ENCODE measurements at regions not wholly inside any gene's neighbourhood (a gene's known extent, or its start where the extent isn't known, plus 50 kb on each side); places are given as distances from the start of the nearest gene placed in this dataset.

DNA sequence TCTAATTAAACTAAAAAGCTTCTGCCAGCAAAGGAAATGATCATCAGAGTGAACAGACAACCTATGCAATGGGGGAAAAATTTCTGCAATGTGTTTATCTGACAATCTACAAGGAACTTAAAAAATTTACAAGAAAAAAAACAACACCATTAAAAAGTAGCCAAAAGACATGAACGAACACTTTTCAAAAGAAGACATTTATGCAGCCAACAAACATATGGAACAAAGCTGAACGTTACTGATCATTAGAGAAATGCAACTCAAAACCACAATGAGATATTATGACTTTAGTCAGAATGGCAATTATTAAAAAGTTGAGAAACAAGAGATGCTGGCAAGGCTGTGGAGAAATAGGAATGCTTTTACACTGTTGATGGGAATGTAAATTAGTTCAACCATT lies 530.4 kb upstream of the DAB2 start:
- H3K27ac ChIP-seq (ENCODE audit: low read depth, low read length), result no peak overlapping the region
- H3K9ac ChIP-seq (ENCODE audit: low read depth, low read length), result no peak overlapping the region
- H3K4me1 ChIP-seq (ENCODE audit: insufficient read depth, low read length), result no peaks in the 10 kb centered on the region
- H3K9me3 ChIP-seq (ENCODE audit: insufficient read depth, low read depth, low read length), result no peaks in the 10 kb centered on the region
- no peaks in the 10 kb centered on the region for H3K36me3 ChIP-seq (ENCODE audit: insufficient read depth, low read length)
- 93% methylated on average over 2 of the region's 2 CpGs for WGBS
- H3K27me3 ChIP-seq (ENCODE audit: insufficient read depth, low read length), result no peaks in the 10 kb centered on the region
- no peak overlapping the region for H3K4me3 ChIP-seq (ENCODE audit: low read length)

DNA sequence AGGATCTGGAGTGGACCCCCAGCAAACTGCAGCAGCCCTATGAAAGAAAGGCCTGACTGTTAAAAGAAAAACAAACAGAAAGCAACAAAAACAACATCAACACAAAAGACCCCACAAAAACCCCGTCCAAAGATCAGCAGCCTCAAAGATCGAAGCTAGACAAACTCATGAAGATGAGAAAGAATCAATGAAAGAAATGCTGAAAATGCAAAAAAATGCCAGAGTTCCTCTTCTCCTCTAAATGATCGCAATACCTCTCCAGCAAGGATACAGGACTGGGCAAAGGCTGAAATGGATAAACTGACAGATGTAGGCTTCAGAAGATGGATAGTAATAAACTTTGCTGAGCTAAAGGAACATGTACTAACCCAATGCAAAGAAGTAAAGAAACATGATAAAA lies 526.3 kb upstream of the DAB2 start:
- Histone ChIP-seq H3K4me1 (ENCODE audit: insufficient read depth, low read length) (no peaks in the 10 kb centered on the region), H3K27ac (ENCODE audit: low read depth, low read length) (no peak overlapping the region), H3K36me3 (ENCODE audit: insufficient read depth, low read length) (no peaks in the 10 kb centered on the region), H3K9me3 (ENCODE audit: insufficient read depth, low read depth, low read length) (no peaks in the 10 kb centered on the region), H3K27me3 (ENCODE audit: insufficient read depth, low read length) (no peaks in the 10 kb centered on the region), H3K4me3 (ENCODE audit: low read length) (no peak overlapping the region), H3K9ac (ENCODE audit: low read depth, low read length) (no peak overlapping the region)
- WGBS, result 95% methylated on average over 3 of the region's 3 CpGs

DNA sequence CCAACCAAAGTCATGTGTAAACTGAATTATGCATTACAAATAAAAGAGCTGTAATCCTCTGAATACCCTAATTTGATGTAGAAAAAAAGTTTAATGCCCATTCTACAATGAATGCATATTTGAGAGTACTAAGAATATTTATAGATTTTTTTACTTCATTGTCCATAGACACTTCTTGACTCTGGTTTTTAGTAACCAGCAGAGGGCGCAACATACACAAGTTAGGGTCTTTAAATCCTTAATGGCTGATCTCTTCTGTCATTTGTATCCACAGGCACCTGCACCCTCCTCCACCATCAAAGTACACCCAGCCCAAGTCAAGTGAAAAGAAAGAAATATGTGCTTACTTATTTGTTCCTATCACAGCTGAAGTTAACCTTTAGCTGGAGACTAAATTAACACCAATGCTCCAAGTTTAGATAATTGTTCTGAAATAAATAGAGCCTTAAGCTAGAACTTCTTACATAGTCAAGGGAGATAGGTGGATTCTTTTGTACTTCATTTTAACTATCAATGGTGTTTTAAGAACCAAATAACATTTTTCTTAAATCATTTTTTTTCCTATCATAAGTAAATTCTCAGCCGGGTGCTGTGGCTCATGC lies 524.2 kb upstream of the DAB2 start:
- 50% methylated on average over 2 of the region's 2 CpGs for WGBS
- no peak overlapping the region for H3K4me3 ChIP-seq (ENCODE audit: low read length)
- no peaks in the 10 kb centered on the region for H3K9me3 ChIP-seq (ENCODE audit: insufficient read depth, low read depth, low read length)
- H3K27me3 ChIP-seq (ENCODE audit: insufficient read depth, low read length), result no peaks in the 10 kb centered on the region
- H3K36me3 ChIP-seq (ENCODE audit: insufficient read depth, low read length), result no peaks in the 10 kb centered on the region
- no peaks in the 10 kb centered on the region for H3K4me1 ChIP-seq (ENCODE audit: insufficient read depth, low read length)
- H3K27ac ChIP-seq (ENCODE audit: low read depth, low read length), result no peak overlapping the region
- no peak overlapping the region for H3K9ac ChIP-seq (ENCODE audit: low read depth, low read length)

DNA sequence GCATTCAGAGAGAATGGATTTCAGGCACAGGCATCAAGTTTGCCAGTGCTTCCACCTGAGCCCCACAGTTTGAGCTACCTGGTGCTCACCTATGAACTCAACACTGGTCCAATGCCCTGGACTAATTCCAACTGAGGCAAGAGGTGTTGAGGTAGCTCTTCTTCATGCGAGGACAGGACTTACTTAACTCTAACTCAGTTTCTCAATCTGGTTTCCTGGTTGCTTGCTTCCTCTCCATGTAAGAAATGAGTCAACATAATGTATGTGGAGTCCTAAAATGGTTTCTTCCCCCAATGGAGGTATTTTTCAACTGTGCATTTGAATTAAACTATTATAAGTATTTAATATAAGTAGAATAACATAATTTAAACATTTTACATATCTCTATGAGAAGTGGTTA lies 523.6 kb upstream of the DAB2 start:
- no peak overlapping the region for H3K9ac ChIP-seq (ENCODE audit: low read depth, low read length)
- H3K4me3 ChIP-seq (ENCODE audit: low read length), result no peak overlapping the region
- no peaks in the 10 kb centered on the region for H3K4me1 ChIP-seq (ENCODE audit: insufficient read depth, low read length)
- no peaks in the 10 kb centered on the region for H3K36me3 ChIP-seq (ENCODE audit: insufficient read depth, low read length)
- 100% methylated on average over 1 of the region's 1 CpG for WGBS
- H3K27me3 ChIP-seq (ENCODE audit: insufficient read depth, low read length), result no peaks in the 10 kb centered on the region
- no peaks in the 10 kb centered on the region for H3K9me3 ChIP-seq (ENCODE audit: insufficient read depth, low read depth, low read length)
- no peak overlapping the region for H3K27ac ChIP-seq (ENCODE audit: low read depth, low read length)

DNA sequence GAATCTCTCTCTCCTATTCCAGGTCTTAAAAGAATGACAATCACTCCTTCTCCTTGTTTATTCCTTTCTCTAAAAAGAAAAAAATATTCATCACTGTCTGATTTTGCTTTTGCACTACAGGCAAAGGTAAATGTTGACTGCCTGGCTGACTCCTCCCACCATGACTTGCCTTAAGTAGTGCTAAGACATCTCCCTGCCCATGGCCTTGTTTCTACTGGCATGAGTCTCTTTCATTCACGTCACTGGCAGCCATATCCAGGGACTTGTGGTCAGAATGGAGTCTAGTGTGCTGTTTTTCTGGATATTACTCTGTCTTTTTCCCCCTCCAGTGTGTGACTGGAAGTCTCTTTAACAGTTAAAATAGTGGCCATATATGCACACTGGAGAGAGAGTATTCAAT lies 522.9 kb upstream of the DAB2 start:
- 75% methylated on average over 1 of the region's 1 CpG for WGBS
- H3K9ac ChIP-seq (ENCODE audit: low read depth, low read length), result no peak overlapping the region
- H3K27me3 ChIP-seq (ENCODE audit: insufficient read depth, low read length), result no peaks in the 10 kb centered on the region
- H3K36me3 ChIP-seq (ENCODE audit: insufficient read depth, low read length), result no peaks in the 10 kb centered on the region
- no peaks in the 10 kb centered on the region for H3K9me3 ChIP-seq (ENCODE audit: insufficient read depth, low read depth, low read length)
- H3K27ac ChIP-seq (ENCODE audit: low read depth, low read length), result no peak overlapping the region
- no peak overlapping the region for H3K4me3 ChIP-seq (ENCODE audit: low read length)
- no peaks in the 10 kb centered on the region for H3K4me1 ChIP-seq (ENCODE audit: insufficient read depth, low read length)

DNA sequence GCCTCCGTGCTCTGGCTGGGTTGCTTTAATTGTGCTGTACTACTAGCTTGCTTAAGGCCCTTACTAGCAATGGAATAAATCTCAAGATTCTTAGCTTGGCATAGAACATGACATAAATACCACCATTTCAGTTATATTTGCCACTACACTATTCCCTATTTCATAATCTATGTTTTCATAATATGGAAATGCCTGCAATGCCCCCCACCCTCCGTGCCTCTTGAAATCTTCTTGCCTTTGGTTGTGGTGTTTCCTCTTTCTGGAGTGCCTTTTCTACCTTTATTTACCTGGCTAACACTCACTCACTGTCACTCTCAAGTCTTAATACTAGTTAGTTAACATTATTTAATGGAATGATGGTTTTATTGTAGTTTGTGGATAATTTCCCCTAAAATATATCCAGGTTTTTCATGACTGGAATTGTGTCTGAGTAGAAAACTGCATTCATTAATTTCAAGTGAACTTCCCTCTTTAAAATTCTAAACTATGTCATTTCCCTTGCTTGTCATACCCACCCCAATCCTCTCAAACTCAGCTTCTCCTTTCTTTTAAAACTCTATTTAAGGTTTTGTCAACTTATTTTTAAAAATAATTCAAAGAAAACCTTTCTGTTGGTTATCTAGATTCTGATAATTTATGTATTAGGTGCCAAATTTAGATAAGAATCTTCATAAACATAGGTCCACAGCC lies 521.7 kb upstream of the DAB2 start:
- Histone ChIP-seq H3K27ac (ENCODE audit: low read depth, low read length) (no peak overlapping the region), H3K4me1 (ENCODE audit: insufficient read depth, low read length) (no peaks in the 10 kb centered on the region), H3K9ac (ENCODE audit: low read depth, low read length) (no peak overlapping the region), H3K27me3 (ENCODE audit: insufficient read depth, low read length) (no peaks in the 10 kb centered on the region), H3K36me3 (ENCODE audit: insufficient read depth, low read length) (no peaks in the 10 kb centered on the region), H3K9me3 (ENCODE audit: insufficient read depth, low read depth, low read length) (no peaks in the 10 kb centered on the region), H3K4me3 (ENCODE audit: low read length) (no peak overlapping the region)
- WGBS, result 96% methylated on average over 2 of the region's 2 CpGs

DNA sequence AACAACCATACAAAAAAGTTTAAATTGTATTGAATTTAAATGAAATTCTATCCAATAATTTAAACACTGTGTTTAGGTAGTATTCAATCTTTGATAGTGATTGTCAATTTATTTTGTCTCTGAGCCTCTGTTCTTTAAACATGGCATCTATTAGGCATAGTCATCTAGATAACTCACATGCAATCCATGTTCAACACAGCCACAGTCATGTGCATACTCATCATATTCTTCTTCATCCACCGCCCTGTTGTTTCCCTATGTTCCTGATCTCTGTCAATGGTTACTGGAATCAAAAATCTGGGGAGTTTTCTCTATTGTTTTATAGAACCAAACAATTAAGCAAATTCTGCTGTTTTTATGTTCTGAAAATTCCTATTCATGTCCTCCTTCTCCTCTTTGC lies 521.1 kb upstream of the DAB2 start:
- H3K27me3 ChIP-seq (ENCODE audit: insufficient read depth, low read length), result no peaks in the 10 kb centered on the region
- no peaks in the 10 kb centered on the region for H3K9me3 ChIP-seq (ENCODE audit: insufficient read depth, low read depth, low read length)
- WGBS, result 100% methylated on average over 1 of the region's 1 CpG
- no peaks in the 10 kb centered on the region for H3K4me1 ChIP-seq (ENCODE audit: insufficient read depth, low read length)
- H3K9ac ChIP-seq (ENCODE audit: low read depth, low read length), result no peak overlapping the region
- no peak overlapping the region for H3K4me3 ChIP-seq (ENCODE audit: low read length)
- H3K27ac ChIP-seq (ENCODE audit: low read depth, low read length), result no peak overlapping the region
- H3K36me3 ChIP-seq (ENCODE audit: insufficient read depth, low read length), result no peaks in the 10 kb centered on the region

DNA sequence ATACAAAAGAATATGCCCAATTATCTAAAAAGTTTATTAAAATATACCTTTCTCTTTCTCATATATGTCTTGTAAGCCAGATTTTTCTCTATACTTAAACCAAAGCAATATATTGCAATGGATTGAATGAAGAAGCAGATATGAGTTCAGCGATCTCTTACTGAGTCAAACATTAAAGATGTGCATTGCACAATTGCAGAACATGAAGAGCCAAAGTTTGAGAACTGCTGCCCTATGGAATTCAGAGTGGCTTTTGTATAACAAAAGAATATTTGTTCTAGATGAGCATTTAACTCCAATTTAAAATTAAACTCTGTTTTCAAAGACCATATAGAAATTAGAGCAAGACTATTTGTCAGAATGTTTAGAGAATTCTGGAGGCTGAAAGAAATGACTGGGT lies 519.0 kb upstream of the DAB2 start:
- Histone ChIP-seq H3K4me3 (ENCODE audit: low read length) (no peak overlapping the region), H3K9me3 (ENCODE audit: insufficient read depth, low read depth, low read length) (no peaks in the 10 kb centered on the region), H3K27me3 (ENCODE audit: insufficient read depth, low read length) (no peaks in the 10 kb centered on the region), H3K4me1 (ENCODE audit: insufficient read depth, low read length) (no peaks in the 10 kb centered on the region), H3K27ac (ENCODE audit: low read depth, low read length) (no peak overlapping the region), H3K9ac (ENCODE audit: low read depth, low read length) (no peak overlapping the region), H3K36me3 (ENCODE audit: insufficient read depth, low read length) (no peaks in the 10 kb centered on the region)
- WGBS, result 88% methylated on average over 1 of the region's 1 CpG

DNA sequence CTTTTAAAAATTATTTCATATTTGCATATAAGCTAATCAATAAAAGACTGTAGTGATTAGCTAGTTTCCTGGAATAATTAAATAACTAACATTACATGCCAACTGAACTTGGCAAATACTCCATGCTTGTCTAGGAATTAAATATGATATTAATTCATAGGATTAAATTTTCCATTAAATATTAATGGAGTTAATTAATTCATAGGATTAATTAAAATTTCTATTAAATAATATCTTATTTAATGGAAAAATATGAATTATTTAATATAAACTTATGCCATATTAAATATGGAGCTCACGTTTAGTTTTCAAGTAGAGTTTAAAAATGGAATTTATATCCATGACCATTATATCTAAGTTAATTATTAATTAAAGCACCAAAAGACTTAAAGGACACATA lies 517.8 kb upstream of the DAB2 start:
- H3K9ac ChIP-seq (ENCODE audit: low read depth, low read length), result no peak overlapping the region
- no peak overlapping the region for H3K27ac ChIP-seq (ENCODE audit: low read depth, low read length)
- no peaks in the 10 kb centered on the region for H3K9me3 ChIP-seq (ENCODE audit: insufficient read depth, low read depth, low read length)
- H3K4me3 ChIP-seq (ENCODE audit: low read length), result no peak overlapping the region
- H3K4me1 ChIP-seq (ENCODE audit: insufficient read depth, low read length), result no peaks in the 10 kb centered on the region
- H3K36me3 ChIP-seq (ENCODE audit: insufficient read depth, low read length), result no peaks in the 10 kb centered on the region
- WGBS, result no CpG with 5 or more reads among the region's 1 CpG
- no peaks in the 10 kb centered on the region for H3K27me3 ChIP-seq (ENCODE audit: insufficient read depth, low read length)

DNA sequence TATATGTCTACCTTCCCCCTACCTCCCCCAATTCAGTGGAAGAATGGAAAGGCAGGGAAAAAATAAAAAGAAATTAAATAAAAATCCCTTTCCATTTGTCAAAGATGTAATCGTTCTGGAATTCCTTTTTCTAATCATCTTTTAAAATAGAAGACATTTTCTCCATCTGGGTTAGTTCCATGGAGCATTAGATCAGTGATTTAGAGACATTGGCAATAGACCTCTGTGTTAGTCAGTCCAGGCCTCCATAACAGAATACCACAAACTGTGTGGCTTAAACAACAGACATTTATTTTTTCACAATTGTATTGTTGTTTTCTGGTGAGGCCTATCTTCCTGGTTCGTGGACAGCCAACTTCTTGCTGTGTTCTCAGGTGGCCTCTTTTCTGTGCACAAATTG lies 516.6 kb upstream of the DAB2 start:
- WGBS, result 95% methylated on average over 2 of the region's 2 CpGs
- Histone ChIP-seq H3K36me3 (ENCODE audit: insufficient read depth, low read length) (no peaks in the 10 kb centered on the region), H3K9me3 (ENCODE audit: insufficient read depth, low read depth, low read length) (no peaks in the 10 kb centered on the region), H3K9ac (ENCODE audit: low read depth, low read length) (no peak overlapping the region), H3K4me1 (ENCODE audit: insufficient read depth, low read length) (no peaks in the 10 kb centered on the region), H3K27ac (ENCODE audit: low read depth, low read length) (no peak overlapping the region), H3K27me3 (ENCODE audit: insufficient read depth, low read length) (no peaks in the 10 kb centered on the region), H3K4me3 (ENCODE audit: low read length) (no peak overlapping the region)

DNA sequence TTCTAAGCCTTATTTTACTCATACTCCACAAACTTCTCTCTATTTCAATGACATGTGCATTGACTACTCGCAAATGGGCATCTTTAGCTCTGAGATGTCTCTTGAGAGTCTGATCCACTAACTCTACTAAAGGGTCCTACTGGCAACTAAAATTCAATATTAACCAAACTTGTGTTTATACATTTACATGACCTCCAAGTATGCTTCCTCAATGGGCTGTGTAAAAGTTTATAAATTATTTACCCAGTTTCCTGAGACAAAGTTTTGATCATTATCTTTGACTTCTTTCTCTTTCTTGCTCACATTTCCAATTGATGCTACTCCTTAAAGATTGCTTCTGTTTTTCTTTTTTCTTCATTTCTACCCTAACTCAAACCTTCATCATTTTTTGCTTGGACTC lies 510.1 kb upstream of the DAB2 start:
- H3K4me1 ChIP-seq (ENCODE audit: insufficient read depth, low read length), result no peaks in the 10 kb centered on the region
- no peaks in the 10 kb centered on the region for H3K9me3 ChIP-seq (ENCODE audit: insufficient read depth, low read depth, low read length)
- H3K9ac ChIP-seq (ENCODE audit: low read depth, low read length), result no peak overlapping the region
- H3K36me3 ChIP-seq (ENCODE audit: insufficient read depth, low read length), result no peaks in the 10 kb centered on the region
- H3K27me3 ChIP-seq (ENCODE audit: insufficient read depth, low read length), result no peaks in the 10 kb centered on the region
- 94% methylated on average over 1 of the region's 1 CpG for WGBS
- H3K4me3 ChIP-seq (ENCODE audit: low read length), result no peak overlapping the region
- no peak overlapping the region for H3K27ac ChIP-seq (ENCODE audit: low read depth, low read length)

DNA sequence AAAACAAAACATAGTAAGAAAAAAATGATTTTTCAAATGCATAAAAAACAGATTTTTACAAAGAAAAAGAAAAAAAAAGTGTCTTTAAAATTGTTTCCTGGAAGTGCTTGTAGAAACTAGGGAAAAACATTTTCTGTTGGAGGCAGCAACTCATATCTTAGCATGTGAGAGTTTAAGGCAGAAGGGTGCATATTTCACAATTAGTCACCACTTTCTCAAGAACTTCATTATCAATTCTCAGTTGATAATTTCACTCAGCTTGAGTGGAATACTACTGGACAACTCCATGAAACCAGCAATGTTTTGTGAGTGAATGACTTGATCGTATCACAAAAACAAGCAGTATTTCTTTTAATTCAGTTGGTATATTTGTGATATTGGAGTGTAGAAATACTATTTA lies 508.3 kb upstream of the DAB2 start:
- no peaks in the 10 kb centered on the region for H3K36me3 ChIP-seq (ENCODE audit: insufficient read depth, low read length)

More for the DNA sequence above, 508.3 kb upstream of the DAB2 start:
- Histone ChIP-seq H3K4me3 (ENCODE audit: low read length) (no peak overlapping the region), H3K27ac (ENCODE audit: low read depth, low read length) (no peak overlapping the region), H3K27me3 (ENCODE audit: insufficient read depth, low read length) (no peaks in the 10 kb centered on the region), H3K4me1 (ENCODE audit: insufficient read depth, low read length) (no peaks in the 10 kb centered on the region), H3K9ac (ENCODE audit: low read depth, low read length) (no peak overlapping the region), H3K9me3 (ENCODE audit: insufficient read depth, low read depth, low read length) (no peaks in the 10 kb centered on the region)
- WGBS, result 100% methylated on average over 1 of the region's 1 CpG
